Peyer's patch (tissue), 4 donors: ENCODE measurements at regions not wholly inside any gene's neighbourhood (a gene's known extent, or its start where the extent isn't known, plus 50 kb on each side); places are given as distances from the start of the nearest gene placed in this dataset.

Experiments
- DNase-seq, 3 donors: peaks; one replicate each; pipeline ENCODE4 v3.0.0-alpha.2; 2017 to 2019
- H3K27ac ChIP-seq, 4 donors: fragments of 200-600 bp; sonication (generic); one replicate each; pipeline ENCODE4 v1.5.1; 2016 to 2019
- H3K27me3 ChIP-seq, 2 donors: fragments of 200-600 bp; sonication (generic); one replicate each; pipeline ENCODE4 v1.5.1; 2019
- H3K36me3 ChIP-seq, 3 donors: fragments of 200-600 bp; sonication (generic); one replicate each; pipeline ENCODE4 v1.5.1; 2016 to 2019
- H3K4me1 ChIP-seq, 4 donors: fragments of 200-600 bp; sonication (generic); one replicate each; pipeline ENCODE4 v1.5.1; 2016 to 2019
- H3K4me3 ChIP-seq, 4 donors: fragments of 200-600 bp; sonication (generic); 1 replicate in 3 of 4; 2 replicates in 1 of 4; pipeline ENCODE4 v1.5.1; 2016 to 2019; ENCODE audit warnings: mild to moderate bottlenecking in 1 of 4
- H3K9me3 ChIP-seq, 4 donors: fragments of 200-600 bp; sonication (generic); one replicate each; pipeline ENCODE4 v1.5.1; 2016 to 2019; ENCODE audit warnings: mild to moderate bottlenecking in 1 of 4
- CTCF ChIP-seq, 6 experiments: fragments of 450-650 bp in 4 of 6; fragments of 200-600 bp in 2 of 6; sonication (generic) in 1 of 6; IDR thresholded peaks; one replicate each; pipeline ENCODE4 v1.5.1; 2017 to 2019; ENCODE audit warnings: antibody characterized with exemption in 6 of 6, mild to moderate bottlenecking in 3 of 6, moderate library complexity in 1 of 6
- POLR2A ChIP-seq, 2 donors: fragments of 450-650 bp; IDR thresholded peaks; one replicate each; pipeline ENCODE4 v1.5.1; 2017; ENCODE audit warnings: antibody characterized with exemption in 2 of 2, mild to moderate bottlenecking in 2 of 2, moderate library complexity in 2 of 2

- TF ChIP-seq POLR2A (IDR thresholded peaks at IDR 0.05) (no peak), CTCF (IDR thresholded peaks at IDR 0.05) (no peak)
- DNase-seq = no peak
- H3K4me3 ChIP-seq = no peak overlapping the region
- H3K9me3 ChIP-seq = no peaks in the 10 kb centered on the region
- no peaks in the 10 kb centered on the region for H3K27me3 ChIP-seq
- no peak overlapping the region for H3K27ac ChIP-seq
- no peaks in the 10 kb centered on the region for H3K36me3 ChIP-seq
- H3K4me1 ChIP-seq = no peaks in the 10 kb centered on the region
These were observed 262.6 kb upstream of the DOK6 start for GRCh38 chr18:69138088-69138487.

- H3K9me3 ChIP-seq = no peaks in the 10 kb centered on the region
- no peak overlapping the region for H3K27ac ChIP-seq
- no peaks in the 10 kb centered on the region for H3K36me3 ChIP-seq
- no peaks in the 10 kb centered on the region for H3K4me1 ChIP-seq
- DNase-seq = no peak
- H3K27me3 ChIP-seq = no peaks in the 10 kb centered on the region
- no peak for TF ChIP-seq POLR2A (IDR thresholded peaks at IDR 0.05)
- no peak for TF ChIP-seq CTCF (IDR thresholded peaks at IDR 0.05)
- no peak overlapping the region for H3K4me3 ChIP-seq
These were observed 257.6 kb upstream of the DOK6 start for GRCh38 chr18:69143084-69143483.

GRCh38 chr18:69152436-69152835, 248.3 kb upstream of the DOK6 start:
- Histone ChIP-seq H3K27ac (no peak overlapping the region), H3K4me3 (no peak overlapping the region), H3K27me3 (no peaks in the 10 kb centered on the region), H3K9me3 (no peaks in the 10 kb centered on the region), H3K36me3 (no peaks in the 10 kb centered on the region), H3K4me1 (no peaks in the 10 kb centered on the region)
- TF ChIP-seq CTCF (IDR thresholded peaks at IDR 0.05) = no peak
- TF ChIP-seq POLR2A (IDR thresholded peaks at IDR 0.05) = no peak
- no peak for DNase-seq

GRCh38 chr18:69157906-69158305, 242.8 kb upstream of the DOK6 start:
- Histone ChIP-seq H3K9me3 (no peaks in the 10 kb centered on the region), H3K4me3 (no peak overlapping the region), H3K4me1 (no peaks in the 10 kb centered on the region), H3K36me3 (no peaks in the 10 kb centered on the region), H3K27me3 (no peaks in the 10 kb centered on the region), H3K27ac (no peak overlapping the region)
- no peak for DNase-seq
- no peak for TF ChIP-seq CTCF (IDR thresholded peaks at IDR 0.05)
- TF ChIP-seq POLR2A (IDR thresholded peaks at IDR 0.05) = no peak

GRCh38 chr18:69158944-69159343, 241.7 kb upstream of the DOK6 start:
- no peak overlapping the region for H3K4me3 ChIP-seq
- no peaks in the 10 kb centered on the region for H3K36me3 ChIP-seq
- no peaks in the 10 kb centered on the region for H3K9me3 ChIP-seq
- no peak for DNase-seq
- H3K27ac ChIP-seq = no peak overlapping the region
- H3K4me1 ChIP-seq = no peaks in the 10 kb centered on the region
- TF ChIP-seq POLR2A (IDR thresholded peaks at IDR 0.05) (no peak), CTCF (IDR thresholded peaks at IDR 0.05) (no peak)
- H3K27me3 ChIP-seq = no peaks in the 10 kb centered on the region

GRCh38 chr18:69161383-69162028, 239.2 kb upstream of the DOK6 start:
- no peak for DNase-seq
- Histone ChIP-seq H3K4me1 (no peaks in the 10 kb centered on the region), H3K9me3 (no peaks in the 10 kb centered on the region), H3K27me3 (no peaks in the 10 kb centered on the region), H3K36me3 (no peaks in the 10 kb centered on the region), H3K27ac (no peak overlapping the region), H3K4me3 (no peak overlapping the region)
- no peak for TF ChIP-seq POLR2A (IDR thresholded peaks at IDR 0.05)
- no peak for TF ChIP-seq CTCF (IDR thresholded peaks at IDR 0.05)
